HEK293 (cell line): ENCODE measurements at regions not wholly inside any gene's neighbourhood (a gene's known extent, or its start where the extent isn't known, plus 50 kb on each side); places are given as distances from the start of the nearest gene placed in this dataset.

Experiments
- RBAK ChIP-seq: fragments of 450-650 bp; formaldehyde crosslinking; IDR thresholded peaks from 2 replicates; pipeline ENCODE4 v1.5.1; 2016; ENCODE audit warnings: missing biosample characterization, missing genetic modification characterization
- TCF7L2 ChIP-seq: IDR thresholded peaks from 2 replicates; pipeline ENCODE4 v1.6.1; 2011; ENCODE audit warnings: low read depth, mild to moderate bottlenecking, inconsistent platforms, low read length, moderate library complexity, borderline replicate concordance
- ZBTB17 ChIP-seq: fragments of 450-650 bp; formaldehyde crosslinking; IDR thresholded peaks from 2 replicates; pipeline ENCODE4 v1.5.1; 2016; ENCODE audit warnings: missing biosample characterization, missing genetic modification characterization
- ZSCAN16 ChIP-seq: fragments of 450-650 bp; formaldehyde crosslinking; IDR thresholded peaks from 2 replicates; pipeline ENCODE4 v1.5.1; 2016; ENCODE audit warnings: missing biosample characterization, missing genetic modification characterization
- TF ChIP-seq, protein P1 (sequence below): fragments of 450-650 bp; formaldehyde crosslinking; IDR thresholded peaks from 2 replicates; pipeline ENCODE4 v1.5.1; 2016; ENCODE audit warnings: missing biosample characterization, missing genetic modification characterization

DNA sequence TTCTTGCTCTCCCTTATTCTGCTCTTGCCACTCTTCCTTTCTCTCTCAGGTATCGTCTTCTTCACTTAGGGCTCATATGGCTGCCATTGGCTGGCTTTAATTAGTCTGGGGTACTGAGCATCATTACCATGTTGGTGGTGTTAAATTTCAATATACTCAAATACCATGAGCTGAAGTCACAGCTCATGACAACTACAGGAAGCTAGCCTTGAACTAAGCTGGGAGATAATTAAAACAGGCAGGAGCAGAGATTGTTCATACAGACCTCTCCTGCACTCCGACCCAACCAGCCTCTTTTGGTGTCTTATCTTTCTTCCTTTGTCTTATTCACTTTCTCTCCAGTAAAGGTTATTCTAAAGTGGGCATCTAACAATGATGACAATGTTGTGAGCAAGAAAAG, 130.9 kb upstream of the BLID start:
- TF ChIP-seq ZBTB17 (no peak), RBAK (tag by site-specific recombination) (no peak), TCF7L2 (no peak), ZSCAN16 (no peak)
- TF ChIP-seq, protein P1, sequence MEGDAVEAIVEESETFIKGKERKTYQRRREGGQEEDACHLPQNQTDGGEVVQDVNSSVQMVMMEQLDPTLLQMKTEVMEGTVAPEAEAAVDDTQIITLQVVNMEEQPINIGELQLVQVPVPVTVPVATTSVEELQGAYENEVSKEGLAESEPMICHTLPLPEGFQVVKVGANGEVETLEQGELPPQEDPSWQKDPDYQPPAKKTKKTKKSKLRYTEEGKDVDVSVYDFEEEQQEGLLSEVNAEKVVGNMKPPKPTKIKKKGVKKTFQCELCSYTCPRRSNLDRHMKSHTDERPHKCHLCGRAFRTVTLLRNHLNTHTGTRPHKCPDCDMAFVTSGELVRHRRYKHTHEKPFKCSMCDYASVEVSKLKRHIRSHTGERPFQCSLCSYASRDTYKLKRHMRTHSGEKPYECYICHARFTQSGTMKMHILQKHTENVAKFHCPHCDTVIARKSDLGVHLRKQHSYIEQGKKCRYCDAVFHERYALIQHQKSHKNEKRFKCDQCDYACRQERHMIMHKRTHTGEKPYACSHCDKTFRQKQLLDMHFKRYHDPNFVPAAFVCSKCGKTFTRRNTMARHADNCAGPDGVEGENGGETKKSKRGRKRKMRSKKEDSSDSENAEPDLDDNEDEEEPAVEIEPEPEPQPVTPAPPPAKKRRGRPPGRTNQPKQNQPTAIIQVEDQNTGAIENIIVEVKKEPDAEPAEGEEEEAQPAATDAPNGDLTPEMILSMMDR (tag by site-specific recombination): no peak
